ENCODE measurements at regions not wholly inside any gene's neighbourhood (a gene's known extent, or its start where the extent isn't known, plus 50 kb on each side); places are given as distances from the start of the nearest gene placed in this dataset.

DNA sequence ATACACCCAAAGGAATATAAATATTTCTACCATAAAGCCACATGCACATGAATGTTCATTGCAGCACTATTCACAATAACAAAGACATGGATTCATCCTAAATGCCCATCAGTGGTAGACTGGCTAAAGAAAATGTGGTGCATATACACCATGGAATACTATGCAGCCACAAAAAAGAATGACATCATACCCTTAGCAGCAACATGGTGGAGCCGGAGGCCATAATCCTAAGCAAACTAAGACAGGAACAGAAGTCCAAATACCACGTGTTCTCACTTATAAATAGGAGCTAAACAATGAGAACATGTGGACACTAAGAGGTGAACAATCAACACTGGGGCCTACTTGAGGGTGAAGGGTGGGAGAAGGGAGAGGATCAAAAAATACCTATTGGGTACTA, 198.5 kb downstream of the BMP4 start:
- H3K27me3 ChIP-seq (ENCODE audit: control insufficient read depth, insufficient read depth, low read length) = no peaks in the 10 kb centered on the region
- no peak for FAIRE-seq

DNA sequence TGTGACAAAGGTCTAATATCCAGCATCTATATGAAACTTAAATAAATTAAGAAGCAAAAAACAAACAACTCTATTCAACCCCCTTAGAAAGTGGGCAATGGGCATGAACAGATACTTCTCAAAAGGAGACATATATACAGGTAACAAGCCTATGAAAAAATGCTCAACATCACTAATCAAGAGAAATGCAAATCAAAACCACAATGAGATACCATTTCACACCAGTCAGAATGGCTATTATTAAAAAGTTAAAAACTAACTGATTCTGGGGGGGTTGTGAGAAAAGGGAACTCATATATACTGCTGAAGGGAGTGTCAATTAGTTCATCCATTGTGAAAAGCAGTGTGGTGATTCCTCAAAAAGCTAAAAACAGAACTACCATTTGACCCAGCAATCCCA, 198.9 kb downstream of the BMP4 start:
- TF ChIP-seq, protein P1, sequence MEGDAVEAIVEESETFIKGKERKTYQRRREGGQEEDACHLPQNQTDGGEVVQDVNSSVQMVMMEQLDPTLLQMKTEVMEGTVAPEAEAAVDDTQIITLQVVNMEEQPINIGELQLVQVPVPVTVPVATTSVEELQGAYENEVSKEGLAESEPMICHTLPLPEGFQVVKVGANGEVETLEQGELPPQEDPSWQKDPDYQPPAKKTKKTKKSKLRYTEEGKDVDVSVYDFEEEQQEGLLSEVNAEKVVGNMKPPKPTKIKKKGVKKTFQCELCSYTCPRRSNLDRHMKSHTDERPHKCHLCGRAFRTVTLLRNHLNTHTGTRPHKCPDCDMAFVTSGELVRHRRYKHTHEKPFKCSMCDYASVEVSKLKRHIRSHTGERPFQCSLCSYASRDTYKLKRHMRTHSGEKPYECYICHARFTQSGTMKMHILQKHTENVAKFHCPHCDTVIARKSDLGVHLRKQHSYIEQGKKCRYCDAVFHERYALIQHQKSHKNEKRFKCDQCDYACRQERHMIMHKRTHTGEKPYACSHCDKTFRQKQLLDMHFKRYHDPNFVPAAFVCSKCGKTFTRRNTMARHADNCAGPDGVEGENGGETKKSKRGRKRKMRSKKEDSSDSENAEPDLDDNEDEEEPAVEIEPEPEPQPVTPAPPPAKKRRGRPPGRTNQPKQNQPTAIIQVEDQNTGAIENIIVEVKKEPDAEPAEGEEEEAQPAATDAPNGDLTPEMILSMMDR (IDR thresholded peaks at IDR 0.05; ENCODE audit: borderline replicate concordance, extremely low read depth, insufficient read depth) = no peak
- Histone ChIP-seq H3K9me3 (ENCODE audit: control insufficient read depth in 2 of 3, insufficient read depth in 1 of 3, low read length in 3 of 3) (peaks cover 0 to 2% (median 0%) of the 10 kb centered on the region in 3 donors), H3K4me1 (ENCODE audit: control insufficient read depth in 2 of 3, insufficient read depth in 2 of 3, low read depth in 1 of 3, low read length in 3 of 3) (no peaks in the 10 kb centered on the region), H3K36me3 (ENCODE audit: control insufficient read depth in 2 of 3, insufficient read depth in 3 of 3, low read length in 3 of 3) (no peaks in the 10 kb centered on the region), H3K27me3 (ENCODE audit: control insufficient read depth, insufficient read depth, low read length) (no peaks in the 10 kb centered on the region), H3K27ac (ENCODE audit: low read depth in 2 of 2, low read length in 2 of 2) (no peak overlapping the region), H3K9ac (ENCODE audit: low read length in 3 of 3) (no peak overlapping the region), H3K4me3 (ENCODE audit: low read length in 3 of 3) (no peak overlapping the region)
- DNase-seq = no peak
- intact Hi-C loops (cut with DNase I) = no loop called here
- FAIRE-seq = no peak

More for the DNA sequence above, 198.5 kb downstream of the BMP4 start:
- H3K9ac ChIP-seq (ENCODE audit: low read length in 3 of 3) = no peak overlapping the region
- DNase-seq = no peak
- no peak overlapping the region for H3K4me3 ChIP-seq (ENCODE audit: low read length in 3 of 3)
- intact Hi-C loops (cut with DNase I) = no loop called here
- H3K27ac ChIP-seq (ENCODE audit: low read depth in 2 of 2, low read length in 2 of 2) = no peak overlapping the region
- peaks cover 0 to 2% (median 0%) of the 10 kb centered on the region in 3 donors for H3K9me3 ChIP-seq (ENCODE audit: control insufficient read depth in 2 of 3, insufficient read depth in 1 of 3, low read length in 3 of 3)
- no peaks in the 10 kb centered on the region for H3K4me1 ChIP-seq (ENCODE audit: control insufficient read depth in 2 of 3, insufficient read depth in 2 of 3, low read depth in 1 of 3, low read length in 3 of 3)
- H3K36me3 ChIP-seq (ENCODE audit: control insufficient read depth in 2 of 3, insufficient read depth in 3 of 3, low read length in 3 of 3) = no peaks in the 10 kb centered on the region
- TF ChIP-seq, protein P1 (IDR thresholded peaks at IDR 0.05; ENCODE audit: borderline replicate concordance, extremely low read depth, insufficient read depth) = no peak

DNA sequence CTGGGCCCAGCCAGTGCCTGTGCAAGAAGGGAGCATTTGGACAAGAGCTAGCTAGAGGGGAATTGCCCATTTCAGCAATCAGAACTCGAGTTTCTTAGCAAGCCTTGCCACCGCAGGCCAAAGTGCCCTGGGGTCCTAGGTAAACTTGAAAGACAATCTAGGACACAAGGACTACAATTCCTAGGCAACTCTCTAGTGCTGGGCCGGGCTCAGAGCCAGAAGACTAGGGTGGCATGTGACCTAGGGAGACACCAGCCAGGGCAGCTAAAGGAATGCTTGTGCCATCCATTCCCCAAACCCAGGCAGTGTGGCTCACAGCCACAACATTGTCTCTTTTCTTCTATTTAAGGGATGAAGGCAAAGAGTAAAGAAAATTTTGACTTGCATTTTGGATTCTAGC, 205.0 kb downstream of the BMP4 start:
- H3K9me3 ChIP-seq (ENCODE audit: control insufficient read depth in 2 of 3, insufficient read depth in 1 of 3, low read length in 3 of 3) = no peaks in the 10 kb centered on the region
- no peak overlapping the region for H3K9ac ChIP-seq (ENCODE audit: low read length in 3 of 3)
- no peaks in the 10 kb centered on the region for H3K36me3 ChIP-seq (ENCODE audit: control insufficient read depth in 2 of 3, insufficient read depth in 3 of 3, low read length in 3 of 3)
- H3K27ac ChIP-seq (ENCODE audit: low read depth in 2 of 2, low read length in 2 of 2) = no peak overlapping the region
- H3K27me3 ChIP-seq (ENCODE audit: control insufficient read depth, insufficient read depth, low read length) = no peaks in the 10 kb centered on the region
- TF ChIP-seq, protein P1 (IDR thresholded peaks at IDR 0.05; ENCODE audit: borderline replicate concordance, extremely low read depth, insufficient read depth) = no peak
- intact Hi-C loops (cut with DNase I) = no loop called here
- no peak for DNase-seq
- H3K4me1 ChIP-seq (ENCODE audit: control insufficient read depth in 2 of 3, insufficient read depth in 2 of 3, low read depth in 1 of 3, low read length in 3 of 3) = no peaks in the 10 kb centered on the region
- no peak overlapping the region for H3K4me3 ChIP-seq (ENCODE audit: low read length in 3 of 3)
- no peak for FAIRE-seq

DNA sequence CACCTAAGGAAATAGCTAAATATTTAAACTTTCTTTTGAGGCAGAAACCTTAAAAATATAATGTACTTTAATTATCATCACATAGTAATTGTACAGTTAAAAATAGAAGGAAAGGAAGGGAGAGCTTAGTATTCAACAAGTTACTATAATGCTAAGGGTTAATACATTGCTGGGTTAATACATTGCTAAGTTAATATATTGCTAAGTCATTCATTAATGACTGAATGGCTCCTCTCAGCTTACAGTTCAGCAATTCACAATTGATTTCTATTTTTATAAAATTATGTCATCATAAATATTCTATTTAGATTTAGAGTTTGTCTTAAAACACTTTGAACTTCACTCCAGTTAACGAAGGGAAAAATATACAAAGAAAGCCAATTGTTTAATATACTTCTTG, 207.9 kb downstream of the BMP4 start:
- intact Hi-C loops (cut with DNase I) = no loop called here
- TF ChIP-seq, protein P1 (IDR thresholded peaks at IDR 0.05; ENCODE audit: borderline replicate concordance, extremely low read depth, insufficient read depth) = no peak
- Histone ChIP-seq H3K36me3 (ENCODE audit: control insufficient read depth in 2 of 3, insufficient read depth in 3 of 3, low read length in 3 of 3) (no peaks in the 10 kb centered on the region), H3K9me3 (ENCODE audit: control insufficient read depth in 2 of 3, insufficient read depth in 1 of 3, low read length in 3 of 3) (no peaks in the 10 kb centered on the region), H3K4me3 (ENCODE audit: low read length in 3 of 3) (peak overlapping the region in 1 of 3 donors; percentile 5), H3K9ac (ENCODE audit: low read length in 3 of 3) (no peak overlapping the region), H3K4me1 (ENCODE audit: control insufficient read depth in 2 of 3, insufficient read depth in 2 of 3, low read depth in 1 of 3, low read length in 3 of 3) (no peaks in the 10 kb centered on the region), H3K27ac (ENCODE audit: low read depth in 2 of 2, low read length in 2 of 2) (no peak overlapping the region), H3K27me3 (ENCODE audit: control insufficient read depth, insufficient read depth, low read length) (no peaks in the 10 kb centered on the region)
- peak in 2 of 5 donors; percentile 52 to 60 for DNase-seq
- peak; percentile 96 for FAIRE-seq
